Tibial artery (tissue), 4 donors: ENCODE measurements at regions not wholly inside any gene's neighbourhood (a gene's known extent, or its start where the extent isn't known, plus 50 kb on each side); places are given as distances from the start of the nearest gene placed in this dataset.

Experiments
- DNase-seq, 2 donors: peaks; one replicate each; pipeline ENCODE4 v3.0.0-alpha.2; 2019
- H3K27ac ChIP-seq, 2 donors: fragments of 200-600 bp; sonication (generic) in 1 of 2; 1 replicate in 1 of 2; 2 replicates in 1 of 2; pipeline ENCODE4 v1.5.1; 2018 to 2019; ENCODE audit warnings: mild to moderate bottlenecking in 1 of 2
- H3K27me3 ChIP-seq, 2 donors: fragments of 200-600 bp; sonication (generic) in 1 of 2; one replicate each; pipeline versions ENCODE4 v1.5.1 to v1.6.0; 2016 to 2019
- H3K36me3 ChIP-seq, 3 donors: fragments of 200-600 bp; sonication (generic) in 2 of 3; one replicate each; pipeline ENCODE4 v1.5.1; 2016 to 2019; ENCODE audit warnings: mild to moderate bottlenecking in 2 of 3
- H3K4me1 ChIP-seq, 4 donors: fragments of 200-600 bp; sonication (generic) in 2 of 4; 1 replicate in 3 of 4; 2 replicates in 1 of 4; pipeline ENCODE4 v1.5.1; 2016 to 2019
- H3K4me3 ChIP-seq, 2 donors: fragments of 200-600 bp; sonication (generic) in 1 of 2; 1 replicate in 1 of 2; 2 replicates in 1 of 2; pipeline ENCODE4 v1.5.1; 2018 to 2019; ENCODE audit warnings: mild to moderate bottlenecking in 2 of 2
- H3K9me3 ChIP-seq, 3 donors: fragments of 200-600 bp; sonication (generic) in 1 of 3; one replicate each; pipeline ENCODE4 v1.5.1; 2016 to 2019
- intact Hi-C: fragments of 100-400 bp; cut with DNase I; formaldehyde crosslinking; loops from one replicate; pipeline ENCODE4 v1.15.0; 2023; ENCODE audit warnings: low total_unique reads
- TF ChIP-seq, protein P1 (sequence below), 2 experiments: fragments of 200-600 bp in 1 of 2; fragments of 450-650 bp in 1 of 2; IDR thresholded peaks; one replicate each; pipeline ENCODE4 v1.5.1; 2017 to 2019; ENCODE audit warnings: antibody characterized with exemption in 2 of 2, mild to moderate bottlenecking in 1 of 2, moderate library complexity in 1 of 2

DNA sequence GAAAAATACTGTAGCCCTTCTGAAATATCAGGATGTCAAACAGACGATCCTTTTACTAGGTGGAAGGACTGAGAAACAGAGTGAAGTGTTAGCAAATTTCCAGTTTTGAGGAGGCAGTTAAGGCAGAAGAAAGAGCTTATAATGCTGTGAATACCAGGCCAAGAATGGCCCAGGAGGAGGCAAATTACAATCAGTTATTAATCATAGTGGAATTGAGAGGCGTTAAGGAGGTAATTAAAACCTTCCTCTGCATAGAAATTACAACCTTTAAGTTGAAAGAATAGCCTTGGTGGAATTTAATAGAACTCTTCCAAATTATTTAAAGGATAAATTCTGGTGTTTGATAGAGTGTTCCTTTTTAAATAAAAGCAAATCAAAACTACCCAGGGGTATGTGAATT lies 590.9 kb upstream of the SEL1L start:
- intact Hi-C loops = no loop called here
- no peaks in the 10 kb centered on the region for H3K9me3 ChIP-seq

DNA sequence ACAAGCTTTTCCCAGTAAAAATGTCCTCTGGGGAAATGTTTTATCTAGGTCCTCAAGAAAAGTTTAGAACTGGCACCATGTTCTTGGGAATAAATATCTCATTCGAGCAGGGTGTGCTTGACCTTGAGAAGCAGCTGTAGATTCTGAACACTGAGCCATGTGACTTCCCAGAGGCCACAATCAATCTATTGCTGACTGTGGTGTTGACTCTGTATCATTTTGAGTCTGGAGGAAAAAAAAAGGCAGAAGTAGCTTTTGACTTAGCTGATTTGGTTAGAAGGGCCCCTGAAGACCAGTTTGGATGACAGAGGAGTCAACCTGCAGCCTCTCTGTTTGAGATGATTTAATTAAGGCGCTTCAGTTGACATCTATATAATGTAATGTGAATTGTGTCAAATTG lies 592.4 kb upstream of the SEL1L start:
- intact Hi-C loops = no loop called here
- DNase-seq = no peak
- no peaks in the 10 kb centered on the region for H3K36me3 ChIP-seq
- H3K27ac ChIP-seq = no peak overlapping the region
- no peaks in the 10 kb centered on the region for H3K27me3 ChIP-seq
- H3K4me1 ChIP-seq = no peaks in the 10 kb centered on the region
- no peaks in the 10 kb centered on the region for H3K9me3 ChIP-seq
- TF ChIP-seq, protein P1, sequence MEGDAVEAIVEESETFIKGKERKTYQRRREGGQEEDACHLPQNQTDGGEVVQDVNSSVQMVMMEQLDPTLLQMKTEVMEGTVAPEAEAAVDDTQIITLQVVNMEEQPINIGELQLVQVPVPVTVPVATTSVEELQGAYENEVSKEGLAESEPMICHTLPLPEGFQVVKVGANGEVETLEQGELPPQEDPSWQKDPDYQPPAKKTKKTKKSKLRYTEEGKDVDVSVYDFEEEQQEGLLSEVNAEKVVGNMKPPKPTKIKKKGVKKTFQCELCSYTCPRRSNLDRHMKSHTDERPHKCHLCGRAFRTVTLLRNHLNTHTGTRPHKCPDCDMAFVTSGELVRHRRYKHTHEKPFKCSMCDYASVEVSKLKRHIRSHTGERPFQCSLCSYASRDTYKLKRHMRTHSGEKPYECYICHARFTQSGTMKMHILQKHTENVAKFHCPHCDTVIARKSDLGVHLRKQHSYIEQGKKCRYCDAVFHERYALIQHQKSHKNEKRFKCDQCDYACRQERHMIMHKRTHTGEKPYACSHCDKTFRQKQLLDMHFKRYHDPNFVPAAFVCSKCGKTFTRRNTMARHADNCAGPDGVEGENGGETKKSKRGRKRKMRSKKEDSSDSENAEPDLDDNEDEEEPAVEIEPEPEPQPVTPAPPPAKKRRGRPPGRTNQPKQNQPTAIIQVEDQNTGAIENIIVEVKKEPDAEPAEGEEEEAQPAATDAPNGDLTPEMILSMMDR (IDR thresholded peaks at IDR 0.05) = no peak
- no peak overlapping the region for H3K4me3 ChIP-seq

More for the DNA sequence above, 590.9 kb upstream of the SEL1L start:
- no peak for DNase-seq
- H3K27ac ChIP-seq = no peak overlapping the region
- TF ChIP-seq, protein P1 (IDR thresholded peaks at IDR 0.05) = no peak
- no peaks in the 10 kb centered on the region for H3K27me3 ChIP-seq
- H3K4me1 ChIP-seq = no peaks in the 10 kb centered on the region
- H3K36me3 ChIP-seq = no peaks in the 10 kb centered on the region
- H3K4me3 ChIP-seq = no peak overlapping the region

DNA sequence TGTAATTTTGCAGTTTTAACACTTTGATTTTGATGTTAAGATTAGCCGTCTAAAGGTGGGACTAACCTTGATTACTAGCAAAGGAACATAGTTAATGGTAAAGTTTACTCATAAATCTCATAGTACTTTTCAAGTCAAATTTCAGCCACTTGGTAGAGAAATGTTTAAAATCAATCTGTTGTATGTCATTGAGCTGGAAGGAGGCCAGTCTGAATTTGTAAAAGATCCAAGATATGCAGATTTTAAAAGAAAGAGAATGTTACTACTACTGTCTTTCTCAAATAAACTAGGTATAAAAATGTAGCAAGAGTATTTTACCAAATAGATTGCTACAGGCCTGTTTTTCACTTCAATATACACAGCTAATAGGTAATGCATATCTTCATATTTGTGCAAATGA lies 600.8 kb upstream of the SEL1L start:
- Histone ChIP-seq H3K27me3 (no peaks in the 10 kb centered on the region), H3K4me3 (no peak overlapping the region), H3K9me3 (no peaks in the 10 kb centered on the region), H3K4me1 (no peaks in the 10 kb centered on the region), H3K36me3 (no peaks in the 10 kb centered on the region), H3K27ac (no peak overlapping the region)
- intact Hi-C loops = no loop called here
- DNase-seq = no peak
- TF ChIP-seq, protein P1 (IDR thresholded peaks at IDR 0.05) = no peak

DNA sequence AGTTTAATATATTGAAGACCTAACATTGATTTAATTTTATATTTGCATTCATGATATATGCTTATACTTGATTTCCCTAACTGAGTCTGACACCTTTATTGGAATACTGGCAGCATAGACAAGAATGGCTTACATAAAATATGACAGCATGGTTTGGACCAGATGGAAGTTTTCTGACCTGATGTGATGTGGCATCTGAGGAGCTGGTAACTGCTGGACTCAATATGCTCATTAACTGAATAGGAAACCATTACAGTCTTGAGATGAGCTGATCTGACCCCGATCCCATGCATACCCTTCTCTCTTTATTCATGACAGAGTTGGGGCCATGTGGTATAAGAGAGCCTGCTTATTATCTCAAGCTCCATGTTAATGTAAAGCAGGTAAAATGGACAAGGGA lies 604.8 kb upstream of the SEL1L start:
- Histone ChIP-seq H3K4me3 (no peak overlapping the region), H3K4me1 (no peaks in the 10 kb centered on the region), H3K9me3 (peaks cover 0 to 18% (median 16%) of the 10 kb centered on the region in 3 donors), H3K36me3 (no peaks in the 10 kb centered on the region), H3K27me3 (no peaks in the 10 kb centered on the region), H3K27ac (no peak overlapping the region)
- intact Hi-C loops = no loop called here
- no peak for DNase-seq
- TF ChIP-seq, protein P1 (IDR thresholded peaks at IDR 0.05) = no peak

DNA sequence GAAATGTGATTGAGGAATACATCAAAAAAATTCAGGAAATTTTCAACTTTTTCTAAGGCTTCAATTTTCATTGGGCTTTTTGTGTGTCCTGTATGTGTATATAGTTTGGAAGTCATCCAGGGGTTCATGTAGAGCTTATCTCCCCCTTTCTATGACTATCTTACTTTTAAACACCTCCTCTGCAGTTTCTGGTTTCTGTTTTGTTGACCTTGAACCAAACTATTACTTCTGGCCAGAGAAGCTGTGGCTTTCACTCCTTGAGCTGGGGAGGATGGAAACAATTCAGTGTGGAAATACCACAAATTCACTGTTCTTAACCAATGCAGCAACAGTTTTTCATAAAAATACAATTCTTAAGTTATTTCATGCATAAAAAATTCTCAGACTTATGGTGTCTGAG lies 613.2 kb upstream of the SEL1L start:
- TF ChIP-seq, protein P1 (IDR thresholded peaks at IDR 0.05) = no peak

DNA sequence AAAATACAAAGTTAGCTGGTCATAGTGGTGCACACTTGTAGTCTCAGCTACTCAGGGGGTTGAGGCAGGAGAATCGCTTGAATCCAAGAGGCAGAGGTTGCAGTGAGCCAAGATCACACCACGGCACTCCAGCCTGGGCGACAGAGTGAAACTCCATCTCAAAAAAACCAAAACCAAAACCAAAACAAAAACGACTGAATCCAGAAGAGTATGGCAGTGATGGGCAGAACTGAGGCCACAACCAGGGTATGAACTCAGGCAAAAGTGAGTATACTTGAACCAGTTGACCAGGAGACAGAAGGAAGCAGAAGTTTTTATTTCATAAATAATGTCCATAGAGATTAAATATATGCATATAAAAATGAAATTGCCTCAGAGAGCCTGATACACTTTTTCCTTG lies 620.0 kb upstream of the SEL1L start:
- no peak overlapping the region for H3K27ac ChIP-seq
- no peaks in the 10 kb centered on the region for H3K36me3 ChIP-seq
- H3K4me1 ChIP-seq = no peaks in the 10 kb centered on the region

More for the DNA sequence above, 613.2 kb upstream of the SEL1L start:
- Histone ChIP-seq H3K27ac (no peak overlapping the region), H3K27me3 (no peaks in the 10 kb centered on the region), H3K36me3 (no peaks in the 10 kb centered on the region), H3K4me3 (no peak overlapping the region), H3K9me3 (peaks cover 0 to 1% (median 0%) of the 10 kb centered on the region in 3 donors), H3K4me1 (no peaks in the 10 kb centered on the region)
- intact Hi-C loops = no loop called here
- DNase-seq = no peak

More for the DNA sequence above, 620.0 kb upstream of the SEL1L start:
- DNase-seq = no peak
- Histone ChIP-seq H3K4me3 (no peak overlapping the region), H3K27me3 (no peaks in the 10 kb centered on the region), H3K9me3 (no peaks in the 10 kb centered on the region)
- intact Hi-C loops = no loop called here
- TF ChIP-seq, protein P1 (IDR thresholded peaks at IDR 0.05) = no peak
